ENCODE measurements at regions not wholly inside any gene's neighbourhood (a gene's known extent, or its start where the extent isn't known, plus 50 kb on each side); places are given as distances from the start of the nearest gene placed in this dataset.
"Not testable (repeated sequence)": the region's sequence is repeated elsewhere in the genome, so short reads cannot be mapped to it uniquely, and the experiment has no call there.

- Histone ChIP-seq H3K9me3 (ENCODE audit: control insufficient read depth, insufficient read depth, low read length) (no peaks in the 10 kb centered on the region), H3K4me3 (ENCODE audit: low read depth, low read length) (no peak overlapping the region), H3K36me3 (ENCODE audit: control insufficient read depth, insufficient read depth, low read length) (no peaks in the 10 kb centered on the region), H3K9ac (ENCODE audit: low read depth, low read length) (no peak overlapping the region), H3K27me3 (ENCODE audit: control insufficient read depth, insufficient read depth, low read length) (no peaks in the 10 kb centered on the region), H3K4me1 (ENCODE audit: control insufficient read depth, insufficient read depth, low read length) (no peaks in the 10 kb centered on the region)
Measured at GRCh38 chr1:818618-819291, 105.0 kb upstream of the SAMD11 start.

GRCh38 chr1:820962-821361 lies 102.8 kb upstream of the SAMD11 start:
- H3K9ac ChIP-seq (ENCODE audit: low read depth, low read length), result no peak overlapping the region
- H3K4me1 ChIP-seq (ENCODE audit: control insufficient read depth, insufficient read depth, low read length), result no peaks in the 10 kb centered on the region
- H3K36me3 ChIP-seq (ENCODE audit: control insufficient read depth, insufficient read depth, low read length), result no peaks in the 10 kb centered on the region
- H3K4me3 ChIP-seq (ENCODE audit: low read depth, low read length), result no peak overlapping the region
- H3K9me3 ChIP-seq (ENCODE audit: control insufficient read depth, insufficient read depth, low read length), result no peaks in the 10 kb centered on the region
- H3K27me3 ChIP-seq (ENCODE audit: control insufficient read depth, insufficient read depth, low read length), result no peaks in the 10 kb centered on the region

GRCh38 chr1:826808-827207 lies 96.9 kb upstream of the SAMD11 start:
- not testable (repeated sequence) for H3K27me3 ChIP-seq (ENCODE audit: control insufficient read depth, insufficient read depth, low read length); H3K4me1 ChIP-seq (ENCODE audit: control insufficient read depth, insufficient read depth, low read length); H3K9me3 ChIP-seq (ENCODE audit: control insufficient read depth, insufficient read depth, low read length); H3K36me3 ChIP-seq (ENCODE audit: control insufficient read depth, insufficient read depth, low read length); H3K9ac ChIP-seq (ENCODE audit: low read depth, low read length)
- peak overlapping the region; percentile 74 for H3K4me3 ChIP-seq (ENCODE audit: low read depth, low read length)

GRCh38 chr1:827211-828063 lies 96.3 kb upstream of the SAMD11 start:
- H3K4me1 ChIP-seq (ENCODE audit: control insufficient read depth, insufficient read depth, low read length); H3K9me3 ChIP-seq (ENCODE audit: control insufficient read depth, insufficient read depth, low read length); H3K27me3 ChIP-seq (ENCODE audit: control insufficient read depth, insufficient read depth, low read length): not testable (repeated sequence)

GRCh38 chr1:829324-829723 lies 94.4 kb upstream of the SAMD11 start:
- not testable (repeated sequence) for H3K27me3 ChIP-seq (ENCODE audit: control insufficient read depth, insufficient read depth, low read length); H3K9ac ChIP-seq (ENCODE audit: low read depth, low read length); H3K9me3 ChIP-seq (ENCODE audit: control insufficient read depth, insufficient read depth, low read length); H3K4me3 ChIP-seq (ENCODE audit: low read depth, low read length); H3K36me3 ChIP-seq (ENCODE audit: control insufficient read depth, insufficient read depth, low read length); H3K4me1 ChIP-seq (ENCODE audit: control insufficient read depth, insufficient read depth, low read length)

More at GRCh38 chr1:827211-828063, 96.3 kb upstream of the SAMD11 start:
- H3K36me3 ChIP-seq (ENCODE audit: control insufficient read depth, insufficient read depth, low read length); H3K9ac ChIP-seq (ENCODE audit: low read depth, low read length): not testable (repeated sequence)
- H3K4me3 ChIP-seq (ENCODE audit: low read depth, low read length), result peak overlapping the region; percentile 74

GRCh38 chr1:829932-830331 lies 93.8 kb upstream of the SAMD11 start:
- H3K36me3 ChIP-seq (ENCODE audit: control insufficient read depth, insufficient read depth, low read length); H3K9me3 ChIP-seq (ENCODE audit: control insufficient read depth, insufficient read depth, low read length); H3K27me3 ChIP-seq (ENCODE audit: control insufficient read depth, insufficient read depth, low read length); H3K9ac ChIP-seq (ENCODE audit: low read depth, low read length); H3K4me3 ChIP-seq (ENCODE audit: low read depth, low read length); H3K4me1 ChIP-seq (ENCODE audit: control insufficient read depth, insufficient read depth, low read length): not testable (repeated sequence)

- not testable (repeated sequence) for H3K9me3 ChIP-seq (ENCODE audit: control insufficient read depth, insufficient read depth, low read length); H3K9ac ChIP-seq (ENCODE audit: low read depth, low read length); H3K27me3 ChIP-seq (ENCODE audit: control insufficient read depth, insufficient read depth, low read length); H3K4me3 ChIP-seq (ENCODE audit: low read depth, low read length); H3K4me1 ChIP-seq (ENCODE audit: control insufficient read depth, insufficient read depth, low read length); H3K36me3 ChIP-seq (ENCODE audit: control insufficient read depth, insufficient read depth, low read length)
Measured at GRCh38 chr1:830750-831149, 93.0 kb upstream of the SAMD11 start.

- Histone ChIP-seq H3K9ac (ENCODE audit: low read depth, low read length) (no peak overlapping the region), H3K4me3 (ENCODE audit: low read depth, low read length) (no peak overlapping the region), H3K27me3 (ENCODE audit: control insufficient read depth, insufficient read depth, low read length) (no peaks in the 10 kb centered on the region), H3K36me3 (ENCODE audit: control insufficient read depth, insufficient read depth, low read length) (no peaks in the 10 kb centered on the region), H3K9me3 (ENCODE audit: control insufficient read depth, insufficient read depth, low read length) (no peaks in the 10 kb centered on the region), H3K4me1 (ENCODE audit: control insufficient read depth, insufficient read depth, low read length) (no peaks in the 10 kb centered on the region)
Measured at GRCh38 chr1:831522-831921, 92.2 kb upstream of the SAMD11 start.

GRCh38 chr1:832136-832535 lies 91.6 kb upstream of the SAMD11 start:
- Histone ChIP-seq H3K4me1 (ENCODE audit: control insufficient read depth, insufficient read depth, low read length) (no peaks in the 10 kb centered on the region), H3K9me3 (ENCODE audit: control insufficient read depth, insufficient read depth, low read length) (no peaks in the 10 kb centered on the region), H3K9ac (ENCODE audit: low read depth, low read length) (no peak overlapping the region), H3K4me3 (ENCODE audit: low read depth, low read length) (no peak overlapping the region), H3K36me3 (ENCODE audit: control insufficient read depth, insufficient read depth, low read length) (no peaks in the 10 kb centered on the region), H3K27me3 (ENCODE audit: control insufficient read depth, insufficient read depth, low read length) (no peaks in the 10 kb centered on the region)

GRCh38 chr1:833226-833625 lies 90.5 kb upstream of the SAMD11 start:
- H3K27me3 ChIP-seq (ENCODE audit: control insufficient read depth, insufficient read depth, low read length); H3K36me3 ChIP-seq (ENCODE audit: control insufficient read depth, insufficient read depth, low read length); H3K9me3 ChIP-seq (ENCODE audit: control insufficient read depth, insufficient read depth, low read length); H3K4me3 ChIP-seq (ENCODE audit: low read depth, low read length); H3K9ac ChIP-seq (ENCODE audit: low read depth, low read length); H3K4me1 ChIP-seq (ENCODE audit: control insufficient read depth, insufficient read depth, low read length): not testable (repeated sequence)

- not testable (repeated sequence) for H3K9me3 ChIP-seq (ENCODE audit: control insufficient read depth, insufficient read depth, low read length); H3K4me3 ChIP-seq (ENCODE audit: low read depth, low read length); H3K9ac ChIP-seq (ENCODE audit: low read depth, low read length); H3K4me1 ChIP-seq (ENCODE audit: control insufficient read depth, insufficient read depth, low read length); H3K27me3 ChIP-seq (ENCODE audit: control insufficient read depth, insufficient read depth, low read length); H3K36me3 ChIP-seq (ENCODE audit: control insufficient read depth, insufficient read depth, low read length)
Measured at GRCh38 chr1:835509-835908, 88.2 kb upstream of the SAMD11 start.

- H3K9ac ChIP-seq (ENCODE audit: low read depth, low read length); H3K9me3 ChIP-seq (ENCODE audit: control insufficient read depth, insufficient read depth, low read length); H3K4me1 ChIP-seq (ENCODE audit: control insufficient read depth, insufficient read depth, low read length); H3K4me3 ChIP-seq (ENCODE audit: low read depth, low read length); H3K36me3 ChIP-seq (ENCODE audit: control insufficient read depth, insufficient read depth, low read length); H3K27me3 ChIP-seq (ENCODE audit: control insufficient read depth, insufficient read depth, low read length): not testable (repeated sequence)
Measured at GRCh38 chr1:837601-838000, 86.1 kb upstream of the SAMD11 start.
